ENCODE measurements at regions not wholly inside any gene's neighbourhood (a gene's known extent, or its start where the extent isn't known, plus 50 kb on each side); places are given as distances from the start of the nearest gene placed in this dataset.
"Not testable (repeated sequence)": the region's sequence is repeated elsewhere in the genome, so short reads cannot be mapped to it uniquely, and the experiment has no call there.

DNA sequence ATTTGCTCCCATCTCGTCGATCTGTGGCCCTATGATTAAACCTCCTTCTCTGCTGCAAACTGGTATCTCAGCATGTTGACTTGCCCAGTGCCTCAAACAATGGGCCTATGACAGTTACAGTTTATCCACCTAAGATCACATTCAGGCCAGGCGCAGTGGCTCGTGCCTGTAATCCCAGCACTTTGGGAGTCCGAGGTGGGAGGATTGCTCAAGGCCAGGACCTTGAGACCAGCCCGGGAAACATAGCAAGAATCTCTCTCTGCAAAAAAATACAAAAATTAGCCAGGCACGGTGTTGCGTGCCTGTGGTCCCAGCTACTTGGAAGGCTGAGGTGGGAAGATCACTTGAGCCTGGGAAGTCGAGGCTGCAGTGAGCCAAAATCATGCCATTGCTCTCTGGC is 79.8 kb upstream of the ADGRL1 start:
- DNase-seq, result not testable (repeated sequence)

DNA sequence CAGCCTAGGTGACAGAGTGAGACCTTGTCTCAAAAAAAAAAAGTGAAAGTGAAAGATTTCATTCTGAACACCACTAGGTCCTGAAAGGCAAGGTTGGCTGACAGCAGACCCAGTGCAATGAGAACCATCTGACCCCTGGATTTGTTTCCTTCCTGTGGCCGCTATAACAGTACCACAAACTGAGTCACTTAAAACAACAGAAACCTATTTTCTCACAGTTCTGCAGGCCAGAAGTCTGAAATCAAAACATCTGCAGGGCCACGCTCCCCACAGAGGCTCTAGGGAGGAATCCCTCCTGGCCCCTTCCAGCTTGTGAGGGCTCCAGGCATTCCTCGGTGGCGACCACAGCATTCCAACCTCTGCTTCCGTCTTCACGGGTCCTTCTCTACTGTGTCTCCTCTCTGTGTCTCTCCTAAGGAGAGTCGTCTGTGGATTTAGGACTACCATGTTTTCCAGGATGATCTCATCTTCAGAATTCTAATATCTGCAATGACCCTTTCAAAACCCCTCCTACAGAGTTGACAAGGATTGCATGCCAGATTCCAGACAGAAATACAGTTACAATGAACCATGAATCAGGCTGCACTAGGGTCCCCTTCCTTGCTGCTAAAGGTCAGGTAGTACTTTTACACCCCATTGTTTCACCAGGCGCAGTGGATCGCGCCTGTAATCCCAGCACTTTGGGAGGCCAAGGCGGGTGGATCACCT is 78.0 kb upstream of the ADGRL1 start:
- DNase-seq, result not testable (repeated sequence)

DNA sequence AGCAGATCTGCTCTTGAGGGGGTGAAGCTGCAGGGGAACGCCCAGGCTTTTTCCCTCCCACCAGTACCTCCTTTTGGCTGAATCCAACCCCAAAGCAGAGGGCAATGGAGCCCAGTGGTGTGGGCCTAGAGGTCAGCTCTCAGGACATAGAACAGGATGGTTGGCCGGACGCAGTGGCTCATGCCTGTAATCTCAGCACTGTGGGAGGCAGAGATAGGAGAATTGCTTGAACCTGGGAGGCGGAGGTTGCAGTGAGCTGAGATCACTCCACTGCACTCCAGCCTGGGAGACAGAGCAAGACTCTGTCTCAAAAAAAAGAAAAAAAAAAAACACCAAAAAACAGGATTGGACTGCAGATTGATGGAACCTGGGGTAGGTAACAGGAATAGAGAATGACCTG is 73.3 kb upstream of the ADGRL1 start:
- not testable (repeated sequence) for DNase-seq

DNA sequence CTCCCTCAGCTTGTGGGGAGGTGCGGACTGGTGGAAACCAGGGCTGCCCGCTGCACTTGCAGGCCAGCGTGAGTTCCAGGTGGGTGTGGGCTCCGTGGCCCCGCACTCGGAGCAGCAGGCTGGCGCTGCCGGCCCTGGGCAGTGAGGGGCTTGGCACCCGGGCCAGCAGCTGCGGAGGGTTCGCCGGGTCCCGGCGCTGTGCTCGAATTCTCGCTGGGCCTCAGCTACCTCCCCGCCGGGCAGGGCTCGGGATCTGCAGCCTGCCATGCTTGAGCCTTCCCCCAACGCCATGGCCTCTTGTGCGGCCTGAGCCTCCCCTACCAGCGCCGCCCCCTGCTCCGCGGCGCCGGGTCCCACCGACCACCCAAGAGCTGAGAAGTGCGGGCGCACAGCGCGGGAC is 71.6 kb upstream of the ADGRL1 start:
- no peak for DNase-seq

DNA sequence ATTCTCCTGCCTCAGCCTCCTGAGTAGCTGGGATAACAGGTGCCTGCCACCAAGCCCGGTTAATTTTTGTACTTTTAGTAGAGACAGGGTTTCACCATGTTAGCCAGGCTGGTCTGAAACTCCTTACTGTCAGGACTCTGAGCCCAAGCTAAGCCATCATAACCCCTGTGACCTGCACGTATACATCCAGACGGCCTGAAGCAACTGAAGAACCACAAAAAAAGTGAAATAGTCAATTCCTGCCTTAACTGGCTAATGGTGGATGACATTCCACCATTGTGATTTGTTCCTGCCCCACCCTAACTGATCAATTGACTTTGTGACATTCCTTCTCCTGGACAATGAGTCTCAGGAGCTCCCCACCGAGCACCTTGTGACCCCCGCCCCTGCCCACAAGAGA is 69.9 kb upstream of the ADGRL1 start:
- DNase-seq, result not testable (repeated sequence)

DNA sequence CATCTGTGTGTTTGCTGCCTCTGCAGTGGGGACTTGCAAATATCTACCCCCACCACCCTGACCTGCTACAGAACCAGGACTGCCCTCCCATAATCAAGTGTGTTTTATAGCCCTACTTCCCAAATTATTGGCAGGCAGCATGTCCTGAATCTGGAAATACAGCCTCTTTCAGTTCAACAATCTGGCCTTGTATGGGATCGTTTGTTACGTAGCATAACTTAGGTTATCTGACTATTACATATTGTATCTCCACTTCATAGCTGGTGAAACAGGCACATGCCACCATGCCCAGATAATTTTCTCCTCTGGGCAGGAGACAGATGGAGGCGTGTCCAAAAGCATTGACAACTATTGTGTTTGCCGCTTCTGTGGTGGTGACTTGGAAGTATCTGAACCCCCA is 66.7 kb upstream of the ADGRL1 start:
- no peak for DNase-seq

DNA sequence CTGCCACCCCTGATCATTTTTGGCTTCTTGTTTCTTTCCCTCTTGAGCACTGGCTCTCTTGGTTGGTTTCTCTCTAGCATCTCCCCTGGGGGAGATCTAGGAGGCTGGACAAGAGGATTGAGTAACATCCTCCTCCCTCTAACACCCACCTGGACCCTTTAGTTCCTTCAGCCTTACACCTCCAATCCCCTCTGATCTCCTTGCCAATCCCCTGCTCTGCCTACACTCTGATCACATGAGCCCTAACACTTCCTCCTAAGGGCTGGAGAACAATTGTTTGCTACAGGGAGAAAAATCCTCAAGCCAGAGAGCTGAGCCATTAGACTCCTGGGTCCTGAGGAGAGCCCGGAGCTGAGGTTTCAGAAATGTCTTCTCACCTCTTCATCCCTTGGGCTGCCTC is 65.9 kb upstream of the ADGRL1 start:
- DNase-seq, result no peak

DNA sequence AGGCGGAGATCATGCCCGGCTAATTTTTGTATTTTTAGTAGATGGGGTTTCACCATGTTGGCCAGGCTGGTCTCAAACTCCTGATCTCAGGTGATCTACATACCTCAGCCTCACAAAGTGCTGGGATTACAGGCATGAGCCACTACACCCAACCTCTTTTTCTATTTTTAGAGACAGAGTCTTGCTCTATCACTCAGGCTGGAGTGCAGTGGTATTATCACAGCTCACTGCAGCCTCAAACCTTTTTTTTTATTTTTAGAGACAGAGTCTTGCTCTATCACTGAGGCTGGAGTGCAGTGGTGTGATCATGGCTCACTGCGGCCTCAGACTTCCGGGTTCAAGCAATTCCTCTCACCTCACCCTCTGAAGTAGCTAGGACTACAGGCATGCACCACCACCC is 64.6 kb upstream of the ADGRL1 start:
- not testable (repeated sequence) for DNase-seq

DNA sequence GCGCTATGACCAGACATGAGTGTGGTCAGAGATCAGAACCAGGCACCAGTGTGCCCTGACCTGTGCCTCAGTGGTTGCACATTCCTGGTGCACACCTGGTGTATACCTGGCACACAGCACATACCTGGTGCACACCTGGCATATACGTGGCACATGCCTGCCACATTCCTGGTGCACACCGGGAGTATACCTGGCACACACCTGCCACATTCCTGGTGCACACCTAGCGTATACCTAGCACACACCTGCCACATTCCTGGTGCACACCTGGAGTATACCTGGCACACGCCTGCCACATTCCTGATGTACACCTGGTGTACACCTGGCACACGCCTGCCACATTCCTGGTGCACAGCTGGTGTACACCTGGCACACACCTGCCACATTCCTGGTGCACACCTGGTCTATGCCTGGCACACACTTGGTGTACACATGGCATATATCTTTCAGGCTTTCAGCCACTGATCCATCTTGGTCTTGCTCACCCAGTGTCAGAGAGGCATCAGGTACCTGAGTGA is 61.3 kb upstream of the ADGRL1 start:
- DNase-seq, result no peak

DNA sequence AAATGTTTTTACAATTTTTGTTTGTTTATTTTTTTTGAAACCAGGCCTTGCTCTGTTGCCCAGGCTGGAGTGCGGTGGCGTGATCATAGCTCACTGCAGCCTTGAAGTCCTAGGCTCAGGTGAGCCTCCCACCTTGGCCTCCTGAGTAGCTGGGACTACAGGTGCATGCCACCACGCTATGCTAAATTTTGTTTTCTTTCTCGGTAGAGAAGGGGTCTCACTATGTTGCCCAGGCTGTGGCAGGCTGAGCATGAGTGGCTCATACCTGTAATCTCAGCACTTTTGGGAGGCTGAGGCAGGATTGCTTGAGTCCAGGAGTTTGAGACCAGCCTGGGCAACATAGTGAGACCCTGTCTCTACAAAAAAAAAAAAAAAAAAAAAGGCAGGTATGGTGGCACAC is 60.2 kb upstream of the ADGRL1 start:
- DNase-seq, result not testable (repeated sequence)

DNA sequence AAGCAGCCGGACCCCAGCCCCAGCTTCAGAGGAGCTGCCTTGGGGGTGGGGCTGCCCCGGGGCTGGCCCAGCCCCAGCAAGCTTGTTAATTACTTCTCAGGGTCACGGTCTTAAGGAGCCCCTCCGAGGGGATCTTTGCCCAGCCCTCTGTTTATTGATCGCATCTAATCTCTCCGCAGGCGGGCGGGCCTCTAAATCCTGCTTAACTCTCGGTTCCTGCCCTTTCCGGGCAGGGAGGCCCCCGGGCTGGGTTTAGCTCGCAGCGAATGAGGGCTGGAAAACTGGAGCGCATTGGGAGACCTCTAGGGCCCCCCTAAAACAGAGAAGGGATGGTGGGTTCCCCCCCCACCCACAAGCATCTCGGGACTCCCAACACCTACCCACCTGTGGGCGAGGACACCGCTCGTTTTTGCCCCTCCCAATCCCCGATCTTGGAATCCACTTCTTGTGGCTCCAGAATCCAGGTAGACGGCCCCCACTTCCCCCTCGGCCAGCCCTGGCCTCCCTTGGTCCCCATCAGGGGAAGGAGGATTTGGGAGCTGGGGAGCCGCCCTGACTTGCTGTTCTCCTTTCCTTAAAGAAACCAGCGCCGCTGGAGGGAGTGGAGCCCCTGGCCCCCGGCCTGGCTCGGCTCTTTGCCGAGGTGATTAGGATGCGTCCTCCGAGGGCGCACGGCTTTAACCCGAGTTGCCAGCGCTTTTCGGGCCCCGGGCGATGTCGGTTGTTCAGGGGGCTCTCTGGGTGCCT is 59.5 kb upstream of the ADGRL1 start:
- DNase-seq, result no peak

DNA sequence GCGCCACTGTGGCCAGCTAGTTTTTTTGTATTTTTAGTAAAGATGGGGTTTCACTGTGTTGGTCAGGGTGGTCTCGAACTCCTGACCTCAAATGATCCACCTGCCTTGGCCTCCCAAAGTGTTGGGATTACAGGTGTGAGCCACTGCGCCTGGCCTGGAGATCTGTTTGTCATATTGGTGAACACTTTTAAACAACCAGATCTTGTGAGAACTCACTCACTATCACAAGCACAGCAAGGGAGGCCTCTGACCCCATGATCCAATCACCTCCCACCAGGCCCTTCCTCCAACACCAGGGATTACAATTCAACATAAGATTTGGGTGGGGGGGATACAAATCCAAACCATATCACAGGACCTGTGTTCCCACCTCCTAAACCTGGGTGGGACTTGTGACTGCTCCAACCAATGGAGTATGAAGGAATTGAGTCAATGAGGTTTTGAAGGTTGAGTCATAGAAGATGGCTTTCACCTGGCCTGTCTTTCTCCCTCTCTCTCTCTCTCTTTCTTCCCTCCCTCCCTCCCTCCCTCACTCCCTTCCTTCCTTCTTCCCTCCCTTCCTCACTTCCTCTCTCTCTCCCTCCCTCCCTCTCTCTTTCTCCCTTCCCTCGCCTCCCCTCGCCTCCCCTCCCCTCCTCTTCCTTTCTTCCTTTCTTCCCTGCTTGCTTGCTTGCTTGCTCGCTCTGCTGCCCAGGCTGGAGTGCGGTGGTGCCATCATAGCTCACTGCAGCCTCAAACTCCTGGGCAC is 50.1 kb upstream of the ADGRL1 start:
- not testable (repeated sequence) for DNase-seq
